HG03039 (cell line): ENCODE measurements at regions not wholly inside any gene's neighbourhood (a gene's known extent, or its start where the extent isn't known, plus 50 kb on each side); places are given as distances from the start of the nearest gene placed in this dataset.

Experiments used
- ATAC-seq: cut with Tn5 transposase; IDR thresholded peaks from one replicate; pipeline ENCODE4 v1.9.1; 2021; ENCODE audit warnings: mild to moderate bottlenecking, moderate library complexity; ENCODE audit not compliant: unreplicated experiment

DNA sequence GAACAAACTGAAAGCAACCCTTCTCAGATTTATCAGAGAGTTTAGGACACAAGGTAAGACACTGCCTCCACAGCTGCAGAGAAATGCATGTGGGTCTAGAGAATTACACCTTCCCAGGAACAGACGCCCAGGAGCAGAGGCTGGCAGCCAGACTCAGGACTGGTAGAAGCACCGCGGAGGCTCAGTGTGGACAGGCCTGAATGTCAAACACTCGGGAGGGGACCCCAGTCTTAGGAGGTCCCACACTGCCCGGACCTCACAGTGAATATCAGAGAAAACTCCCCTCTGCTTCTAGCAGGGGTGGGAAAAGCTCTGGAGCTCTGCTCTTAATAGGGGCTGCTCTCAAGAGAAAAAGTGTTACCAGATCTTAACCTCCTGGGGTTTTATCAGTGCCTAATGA, 952.7 kb downstream of the BRD1 start:
- no peak for ATAC-seq

DNA sequence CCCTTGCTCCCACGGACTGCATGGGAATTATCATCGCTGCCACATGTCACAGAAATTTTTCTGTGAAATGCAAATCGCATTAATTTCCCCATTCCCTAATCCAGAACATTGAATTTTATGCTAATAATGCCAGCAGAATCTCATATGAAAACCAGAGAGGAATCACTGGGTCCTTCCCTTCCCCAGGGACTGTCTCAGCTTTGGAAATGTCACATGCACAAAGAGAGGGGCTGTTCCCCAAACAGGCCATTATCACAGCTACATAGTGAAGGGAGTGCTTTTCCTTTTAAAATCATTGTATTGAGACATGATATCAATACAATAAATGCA, 954.5 kb downstream of the BRD1 start:
- ATAC-seq = no peak

DNA sequence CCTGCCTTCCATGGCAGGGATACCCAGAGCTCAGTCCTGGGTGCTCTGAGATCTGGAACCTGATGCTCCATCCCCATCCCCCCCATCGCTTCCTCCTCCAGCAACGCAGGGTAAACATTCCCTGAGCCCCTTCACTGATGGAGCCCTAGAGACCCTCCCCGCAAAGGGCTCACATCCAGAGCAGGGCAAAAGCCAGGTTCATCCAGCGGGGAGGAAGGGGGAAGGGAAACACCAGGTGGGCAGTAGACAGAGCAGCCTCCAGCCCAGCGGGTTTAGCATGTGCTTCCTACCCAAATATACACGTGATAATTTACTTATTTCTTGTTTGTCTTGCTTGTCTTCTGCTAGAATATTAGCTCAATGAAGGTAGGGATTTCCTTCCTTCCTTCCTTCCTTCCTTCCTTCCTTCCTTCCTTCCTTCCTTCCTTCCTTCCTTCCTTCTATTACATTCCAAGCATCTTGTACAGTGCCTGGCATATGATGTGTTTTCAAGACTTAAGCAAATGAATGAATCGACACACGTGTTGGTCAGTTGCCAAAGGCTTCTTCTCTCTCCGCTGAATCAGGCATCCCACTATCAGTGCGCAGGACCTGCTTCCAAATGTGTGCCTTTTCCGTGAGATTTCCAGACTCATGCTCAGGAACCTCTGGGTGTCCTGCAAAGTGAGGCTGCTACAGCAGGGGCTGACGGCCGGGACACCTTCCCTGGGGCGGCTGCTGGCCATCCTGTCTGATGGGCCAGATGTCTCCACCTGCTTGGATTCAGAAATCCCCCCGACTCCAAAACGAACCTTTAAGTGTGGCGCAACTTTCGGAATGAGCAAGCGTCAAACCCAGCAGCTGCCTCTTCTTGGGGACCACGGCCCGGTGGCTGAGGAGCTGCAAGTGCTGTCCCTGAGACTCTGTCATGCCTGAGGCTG, 955.1 kb downstream of the BRD1 start:
- no peak for ATAC-seq

DNA sequence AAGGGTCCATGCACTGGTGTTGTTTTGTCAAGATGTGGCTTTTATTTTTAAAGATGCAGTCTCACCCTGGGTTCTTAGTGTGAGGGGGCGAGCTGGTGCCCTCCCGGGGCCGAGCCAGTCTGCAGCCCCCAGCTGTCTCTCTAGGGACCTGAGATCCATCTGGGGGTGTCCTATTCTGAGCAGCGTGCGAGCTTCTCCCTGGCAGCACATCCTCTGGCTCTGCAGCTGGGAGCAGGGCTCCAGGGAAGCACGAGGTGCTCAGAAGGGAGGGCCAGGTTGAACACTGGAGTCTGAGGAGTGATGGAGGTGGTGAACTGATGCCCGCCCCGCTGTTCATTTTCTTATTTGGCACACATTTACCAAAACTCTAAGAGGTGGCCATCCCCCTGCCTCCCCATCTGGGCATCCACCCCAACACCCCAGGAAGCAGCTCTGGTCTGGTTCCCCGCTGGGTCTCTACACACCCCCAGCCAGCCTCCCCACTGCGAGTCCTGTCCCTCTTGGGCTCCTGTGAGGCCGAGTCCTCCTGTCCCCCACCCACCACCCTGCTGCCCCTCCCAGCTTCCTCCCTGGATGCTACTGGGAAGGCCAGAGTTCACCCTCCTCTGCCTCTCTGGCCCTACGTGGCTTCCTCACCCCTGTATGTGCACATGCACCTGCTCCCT, 956.4 kb downstream of the BRD1 start:
- ATAC-seq = no peak

DNA sequence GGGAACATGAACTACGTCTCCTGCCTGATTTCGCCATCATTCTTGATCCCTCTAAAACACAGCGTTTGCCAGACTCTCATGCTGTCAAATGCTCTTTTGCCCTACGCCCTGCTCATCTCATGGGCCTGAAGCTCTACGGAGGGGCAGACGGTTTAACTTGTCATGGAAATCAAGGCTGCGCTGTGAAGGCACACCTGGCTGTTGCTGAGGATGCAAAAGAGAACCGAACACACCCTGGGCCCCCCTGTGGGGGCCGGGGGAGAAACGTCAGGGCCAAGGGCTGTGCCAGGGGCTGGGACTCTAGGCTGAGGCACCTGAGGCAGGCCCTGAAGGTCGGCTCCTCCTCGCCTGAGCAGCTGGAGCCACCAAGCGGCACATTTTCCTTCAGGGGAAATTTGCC, 957.2 kb downstream of the BRD1 start:
- ATAC-seq = no peak

DNA sequence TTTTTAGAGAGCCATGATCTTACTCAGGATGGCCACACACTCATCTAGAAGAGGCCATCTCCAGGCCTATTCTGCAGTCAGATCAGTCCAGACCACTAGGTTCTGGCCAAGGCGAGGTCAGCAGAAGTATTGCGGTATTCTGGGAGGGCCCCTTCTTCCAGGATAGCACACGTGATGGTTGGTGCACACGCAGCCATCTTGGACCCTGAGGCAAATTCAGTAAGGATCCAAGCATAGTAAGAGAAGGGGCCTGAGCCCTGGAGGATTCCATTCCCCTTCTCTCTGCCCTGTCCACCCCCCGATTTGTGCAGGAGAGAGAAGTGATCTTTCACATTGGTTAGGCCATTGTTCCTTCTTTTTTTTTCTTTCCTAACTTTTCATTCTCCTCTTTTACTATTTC, 957.9 kb downstream of the BRD1 start:
- no peak for ATAC-seq

DNA sequence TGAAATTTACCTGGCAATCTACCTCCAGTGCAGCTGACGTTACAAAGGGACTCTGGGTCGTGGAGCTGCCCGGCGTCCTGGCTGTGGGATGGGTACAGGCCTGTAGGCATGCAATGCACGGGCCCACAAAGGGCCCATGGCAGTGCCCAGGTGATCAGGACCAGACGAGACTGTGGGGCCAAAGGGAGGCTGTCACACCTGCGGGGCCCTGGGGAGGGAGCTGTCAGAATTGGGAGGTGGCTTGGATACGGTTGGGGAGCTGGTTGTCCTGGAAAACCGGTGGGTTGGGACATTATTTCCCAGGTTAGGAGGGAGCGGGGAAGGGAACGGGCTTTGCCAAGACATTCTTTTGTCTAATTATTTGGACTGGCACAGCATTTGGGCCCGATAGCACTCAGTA, 958.5 kb downstream of the BRD1 start:
- ATAC-seq = no peak

DNA sequence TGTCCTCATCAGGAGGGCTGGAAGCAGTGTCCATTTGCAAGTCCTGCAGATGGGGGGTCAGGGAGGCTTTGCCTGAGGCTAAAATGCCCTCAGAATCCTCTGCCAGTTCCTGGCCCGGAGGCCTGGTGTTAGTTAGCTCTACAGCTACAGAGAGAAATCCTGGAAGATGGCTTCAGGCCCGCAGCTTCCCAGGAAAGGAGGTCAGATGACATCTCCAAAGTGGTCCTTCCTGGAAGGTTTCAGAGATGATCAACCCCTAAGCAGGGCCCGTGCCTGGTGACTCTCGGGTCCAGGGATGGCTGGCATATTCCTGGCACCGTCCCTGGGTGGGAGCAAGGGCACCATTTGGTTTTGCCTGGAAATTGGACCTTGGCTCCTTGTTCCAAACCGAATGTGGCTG, 959.1 kb downstream of the BRD1 start:
- no peak for ATAC-seq

DNA sequence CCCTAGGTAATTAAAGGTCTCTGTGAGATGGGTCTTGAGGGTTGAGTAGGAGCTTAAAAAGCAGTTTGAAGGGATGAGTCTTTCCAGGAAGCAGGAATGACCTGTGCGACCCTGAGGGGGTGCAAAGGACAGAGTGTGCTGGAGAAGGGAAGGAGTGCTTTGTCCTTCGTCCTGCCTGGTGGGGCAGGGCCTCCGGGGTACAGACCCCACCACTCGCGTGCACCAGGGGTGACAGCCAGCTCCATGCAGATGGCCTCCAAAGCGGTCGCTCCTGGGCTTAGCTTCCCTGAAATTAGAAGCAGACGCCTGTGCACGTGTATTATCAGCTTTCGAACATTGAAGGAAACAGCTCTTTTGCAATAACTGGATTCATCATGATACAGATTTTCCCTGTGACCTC, 959.8 kb downstream of the BRD1 start:
- ATAC-seq = no peak

DNA sequence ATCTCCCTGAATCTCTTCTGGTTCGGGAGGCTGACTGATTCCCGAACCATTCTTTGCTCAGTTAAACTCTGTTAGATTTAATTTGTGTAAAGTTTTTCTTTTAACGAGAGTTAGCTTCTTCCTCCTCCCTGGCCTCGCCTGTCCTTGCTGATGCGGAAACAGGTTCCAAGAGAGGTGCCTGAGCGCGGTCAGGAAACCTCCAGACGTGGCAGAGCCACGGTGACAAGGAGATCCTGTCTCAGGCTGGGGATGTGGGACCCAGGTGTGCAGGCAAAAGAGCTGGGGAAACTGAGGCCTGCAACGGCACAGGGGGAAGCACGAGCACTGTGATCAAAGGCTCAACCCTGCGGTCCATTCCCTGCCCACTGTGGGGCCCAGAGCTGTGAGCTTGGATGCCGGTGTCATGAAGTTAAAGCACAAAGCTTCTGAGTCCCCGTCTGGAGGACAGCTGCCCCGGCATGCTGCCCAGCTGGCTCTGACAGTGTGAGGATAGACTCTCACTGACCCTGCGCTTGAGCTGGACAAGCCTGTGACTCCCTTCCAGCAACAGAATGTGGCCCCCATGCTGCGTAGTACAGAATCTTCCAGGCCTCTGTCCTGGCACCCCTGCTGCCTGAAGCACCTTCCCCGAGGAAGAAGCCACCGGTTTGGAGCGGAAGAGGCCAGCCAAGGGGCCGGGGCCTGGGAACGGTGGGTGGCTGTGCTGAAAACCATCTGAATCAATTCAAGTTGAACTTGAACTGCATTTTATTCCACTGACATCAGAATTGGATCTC, 960.6 kb downstream of the BRD1 start:
- ATAC-seq = no peak

DNA sequence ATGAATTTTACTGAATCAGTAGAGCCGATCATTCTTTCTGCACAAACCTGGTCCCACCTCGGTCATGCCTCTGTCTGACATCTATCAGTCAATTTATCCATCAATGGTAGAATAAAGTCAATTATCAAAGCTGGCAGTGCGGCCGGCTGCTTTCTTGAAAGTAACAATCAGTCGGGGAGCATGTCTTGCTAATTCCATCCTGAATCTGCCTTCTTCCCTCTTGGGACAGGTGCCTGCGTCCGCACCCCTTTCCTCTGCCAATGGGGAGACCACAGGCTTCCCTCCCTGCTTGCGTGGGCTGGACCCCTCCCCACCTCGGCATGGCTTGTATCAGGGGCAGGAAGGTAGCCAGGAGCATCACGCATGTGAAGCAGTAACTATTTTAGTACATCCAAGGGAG, 962.9 kb downstream of the BRD1 start:
- no peak for ATAC-seq

DNA sequence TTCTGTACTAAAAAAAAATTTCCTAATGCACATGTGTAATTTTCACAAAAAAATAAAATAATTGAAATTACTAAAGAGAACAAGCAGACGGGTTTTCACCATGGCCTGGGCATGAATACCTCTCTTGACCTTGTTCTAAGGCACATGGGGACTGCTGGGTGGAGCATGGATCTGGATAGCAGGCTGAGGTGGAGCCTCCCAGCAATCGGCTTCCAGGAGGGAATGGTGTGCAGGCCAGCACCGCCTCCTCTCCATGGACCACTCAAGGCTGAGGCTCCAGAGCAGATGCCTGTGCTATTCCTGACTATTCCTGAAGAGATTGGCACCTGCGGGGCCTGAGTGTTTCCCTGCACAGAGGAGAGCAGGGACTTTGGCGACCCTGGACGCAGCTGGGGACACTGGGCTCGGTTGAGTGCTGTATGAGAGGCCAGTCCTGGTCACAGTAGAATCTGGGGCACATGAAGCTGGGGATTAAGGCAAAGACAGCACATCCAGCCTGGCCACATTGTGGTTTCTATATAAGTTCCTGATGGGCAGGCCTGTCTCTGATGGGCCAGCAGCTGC, 963.6 kb downstream of the BRD1 start:
- no peak for ATAC-seq

DNA sequence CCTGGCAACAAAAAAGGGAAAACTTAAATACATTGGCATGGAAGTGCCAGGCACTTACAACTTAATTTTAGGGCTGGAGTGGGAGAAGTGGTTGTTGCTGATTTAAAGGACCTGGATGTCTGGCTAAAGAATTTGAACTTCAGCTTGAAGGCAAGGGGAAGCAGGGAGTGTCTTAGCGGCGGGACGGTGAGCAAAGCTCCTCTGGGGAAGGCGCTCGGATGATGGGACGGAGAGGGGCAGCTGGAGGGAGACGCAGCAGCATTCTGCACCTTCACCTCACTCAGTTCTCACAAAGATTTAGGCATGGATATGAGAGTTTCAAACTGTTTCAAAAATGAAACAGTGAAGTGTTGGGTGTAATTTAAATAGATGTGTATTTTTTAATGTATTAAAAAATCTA, 967.1 kb downstream of the BRD1 start:
- no peak for ATAC-seq

DNA sequence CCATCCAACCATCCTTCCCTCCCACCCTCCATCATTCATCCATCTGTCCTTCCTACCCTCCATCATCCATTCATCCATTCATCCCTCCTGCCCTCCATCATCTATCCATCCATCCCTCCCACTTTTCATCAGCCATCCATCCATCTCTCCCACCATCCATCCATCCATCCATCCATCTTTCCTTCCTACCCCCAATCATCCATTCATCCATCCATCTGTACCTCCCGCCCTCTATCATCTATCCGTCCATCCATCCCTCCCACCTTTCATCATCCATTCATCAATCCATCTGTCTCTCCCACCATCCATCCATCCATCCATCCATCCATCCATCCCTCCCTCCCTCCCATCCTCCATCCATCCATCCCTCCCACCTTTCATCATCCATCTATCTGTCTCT, 968.8 kb downstream of the BRD1 start:
- ATAC-seq = no peak

DNA sequence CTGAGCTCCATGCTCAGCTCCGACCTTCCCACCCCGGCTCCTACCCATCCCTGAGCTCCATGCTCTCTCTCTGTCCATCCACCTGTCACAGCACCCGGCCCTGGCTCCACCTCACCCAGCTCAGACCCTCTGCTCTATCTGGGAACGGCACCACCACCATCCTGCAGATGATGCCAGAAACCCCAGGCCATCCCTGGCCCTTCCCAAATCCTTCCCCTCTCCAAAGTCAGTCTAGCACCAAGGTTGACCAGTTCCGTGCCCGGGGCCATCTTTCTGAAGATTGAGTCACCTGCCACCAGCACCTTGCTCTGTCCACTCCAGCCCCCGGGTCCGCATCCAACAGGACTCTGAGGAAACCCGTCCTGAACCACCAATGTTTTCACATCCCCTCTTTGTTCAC, 969.6 kb downstream of the BRD1 start:
- no peak for ATAC-seq

DNA sequence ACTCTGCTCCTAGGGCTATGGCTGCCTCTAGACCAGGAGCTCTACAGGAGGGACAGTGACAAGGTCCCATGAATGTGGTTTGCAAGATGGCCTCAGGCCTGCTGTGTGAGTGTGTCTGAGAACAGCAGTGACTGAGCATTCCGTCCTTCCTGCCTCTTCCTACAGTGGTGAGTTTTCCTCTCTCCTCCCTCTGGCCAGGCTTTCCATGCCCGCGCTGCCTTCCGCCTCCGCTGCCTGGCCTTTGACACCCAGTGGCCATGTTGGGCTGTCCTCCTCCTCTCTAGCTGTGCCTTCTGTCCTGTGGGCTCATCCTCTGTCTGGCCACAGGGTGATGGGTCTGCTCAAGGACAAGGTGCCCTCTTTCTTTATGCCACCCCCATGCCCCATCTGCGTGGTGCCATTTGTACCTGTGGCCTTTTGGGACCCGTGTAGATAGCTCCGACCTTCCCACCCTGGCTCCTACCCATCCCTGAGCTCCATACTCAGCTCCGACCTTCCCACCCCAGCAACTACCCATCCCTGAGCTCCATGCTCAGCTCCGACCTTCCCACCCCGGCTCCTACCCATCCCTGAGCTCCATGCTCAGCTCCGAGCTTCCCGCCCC, 970.4 kb downstream of the BRD1 start:
- no peak for ATAC-seq

DNA sequence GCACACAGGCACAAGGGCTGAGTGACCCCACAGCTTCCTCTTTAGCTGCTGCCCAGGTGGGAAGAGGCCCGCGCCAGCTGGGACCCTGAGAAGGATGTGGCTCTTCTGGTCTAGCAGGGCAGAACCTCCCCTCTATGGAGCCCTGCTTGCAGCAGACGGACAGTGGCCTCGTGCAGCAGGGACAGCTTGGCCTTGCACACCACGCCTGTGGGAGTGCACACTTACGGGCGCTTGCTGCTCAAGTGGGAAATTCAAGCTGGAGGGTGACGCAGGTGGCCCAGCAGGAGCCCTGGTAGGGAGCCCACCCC, 971.4 kb downstream of the BRD1 start:
- no peak for ATAC-seq

DNA sequence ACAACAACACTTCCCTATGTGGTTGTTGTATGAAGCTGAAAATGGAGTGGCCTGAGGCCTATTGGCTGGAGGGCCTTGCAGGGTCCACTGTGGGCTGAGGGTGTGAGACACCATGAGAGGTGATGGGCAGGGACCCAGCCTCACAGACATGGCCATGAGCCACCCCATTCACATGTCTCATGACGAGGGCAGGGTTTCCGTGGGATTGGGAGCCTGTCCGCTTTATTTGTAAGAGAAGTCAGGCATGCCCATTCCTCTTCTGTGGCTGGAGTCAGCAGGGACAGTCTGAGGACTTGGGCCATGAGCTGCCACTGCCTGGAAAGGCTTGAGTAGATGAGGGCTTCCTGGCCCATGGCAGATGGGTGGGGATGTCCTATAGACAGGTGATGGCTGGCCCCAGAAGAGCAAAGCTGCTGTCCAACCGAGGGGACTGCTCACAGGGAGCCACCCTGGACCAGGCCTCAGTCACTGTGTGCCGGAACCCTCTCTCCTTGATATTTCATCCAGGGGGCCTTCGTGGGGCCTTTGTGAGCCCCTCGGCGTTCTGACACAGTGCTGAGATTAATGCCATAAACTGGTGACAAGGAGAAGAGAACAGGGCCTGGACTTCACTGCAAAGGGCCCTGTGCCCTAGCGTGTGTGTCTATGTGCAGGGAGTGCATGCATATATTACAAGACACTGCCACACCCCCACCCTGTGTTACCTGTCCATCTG, 971.9 kb downstream of the BRD1 start:
- no peak for ATAC-seq

DNA sequence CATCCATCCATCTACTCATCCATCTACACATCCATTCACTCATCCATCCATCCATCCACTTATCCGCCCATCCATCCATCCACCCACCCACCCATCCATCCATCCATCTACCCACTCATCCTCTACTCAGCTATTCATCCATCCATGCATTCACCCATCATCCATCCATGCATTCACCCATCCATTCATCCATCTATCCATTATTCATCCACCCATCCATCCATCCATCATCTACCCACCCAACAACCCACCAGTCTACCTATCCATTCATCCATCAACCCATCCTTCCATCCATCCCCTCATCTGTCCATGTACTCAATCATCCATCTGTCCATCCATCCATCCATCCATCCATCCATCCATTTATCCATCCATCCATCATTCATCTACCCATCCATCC, 972.7 kb downstream of the BRD1 start:
- ATAC-seq = no peak

DNA sequence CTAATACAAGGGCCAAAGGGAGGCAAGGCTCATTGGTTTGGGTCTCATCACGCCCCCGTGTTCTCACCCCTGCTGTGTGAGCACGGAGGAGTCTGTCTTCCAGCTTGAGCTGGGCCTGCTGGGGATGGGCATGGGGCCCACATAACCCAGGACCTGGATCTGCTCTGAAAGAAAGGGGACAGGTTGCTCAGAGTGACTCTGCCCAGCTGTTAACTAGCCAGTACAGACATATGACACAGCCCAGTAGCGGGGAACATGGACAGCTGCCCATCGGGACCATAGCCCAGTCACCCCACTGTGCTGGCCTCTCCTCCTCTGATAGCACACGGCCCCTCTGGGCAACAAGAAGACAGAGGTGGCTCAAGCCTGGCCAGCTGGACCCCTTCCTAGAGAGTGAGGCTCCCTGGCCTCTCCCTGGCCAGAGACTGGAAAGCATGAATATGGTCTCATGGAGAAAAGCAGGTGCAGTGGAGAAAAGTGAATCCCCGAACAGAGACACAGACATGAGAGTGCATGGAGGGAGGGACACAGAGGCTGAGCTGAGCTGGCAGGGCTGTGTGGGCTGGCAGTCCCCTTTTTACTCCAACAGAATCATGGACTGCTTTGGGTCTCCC, 973.9 kb downstream of the BRD1 start:
- no peak for ATAC-seq
